HG02981 (cell line): ENCODE measurements at regions not wholly inside any gene's neighbourhood (a gene's known extent, or its start where the extent isn't known, plus 50 kb on each side); places are given as distances from the start of the nearest gene placed in this dataset.
"Not testable (repeated sequence)": the region's sequence is repeated elsewhere in the genome, so short reads cannot be mapped to it uniquely, and the experiment has no call there.

ENCODE experiments used
- ATAC-seq: cut with Tn5 transposase; IDR thresholded peaks from one replicate; pipeline ENCODE4 v1.9.1; 2021; ENCODE audit warnings: mild to moderate bottlenecking, moderate library complexity; ENCODE audit not compliant: unreplicated experiment

- no peak for ATAC-seq
Measured at GRCh38 chr4:66956852-66957251, 588.5 kb downstream of the CENPC start.

GRCh38 chr4:66956426-66956825 is 588.9 kb downstream of the CENPC start:
- ATAC-seq, result no peak

GRCh38 chr4:66955784-66956183 is 589.5 kb downstream of the CENPC start:
- no peak for ATAC-seq

- no peak for ATAC-seq
Measured at GRCh38 chr4:66949419-66949818, 595.9 kb downstream of the CENPC start.

GRCh38 chr4:66946761-66947160 is 598.5 kb downstream of the CENPC start:
- ATAC-seq, result no peak

GRCh38 chr4:66943112-66943511 is 602.2 kb downstream of the CENPC start:
- ATAC-seq, result no peak

GRCh38 chr4:66931981-66932380 is 613.3 kb downstream of the CENPC start:
- not testable (repeated sequence) for ATAC-seq

- no peak for ATAC-seq
Measured at GRCh38 chr4:66930206-66930605, 615.1 kb downstream of the CENPC start.

- ATAC-seq, result no peak
Measured at GRCh38 chr4:66929748-66930147, 615.6 kb downstream of the CENPC start.

GRCh38 chr4:66928881-66929280 is 616.4 kb downstream of the CENPC start:
- not testable (repeated sequence) for ATAC-seq

- ATAC-seq, result no peak
Measured at GRCh38 chr4:66927937-66928336, 617.4 kb downstream of the CENPC start.

GRCh38 chr4:66926687-66927086 is 618.6 kb downstream of the CENPC start:
- ATAC-seq, result no peak

GRCh38 chr4:66923081-66923865 is 622.0 kb downstream of the CENPC start:
- no peak for ATAC-seq

GRCh38 chr4:66921433-66921832 is 623.9 kb downstream of the CENPC start:
- no peak for ATAC-seq

GRCh38 chr4:66920514-66920913 is 624.8 kb downstream of the CENPC start:
- no peak for ATAC-seq

GRCh38 chr4:66911880-66912279 is 633.4 kb downstream of the CENPC start:
- no peak for ATAC-seq

GRCh38 chr4:66906314-66906713 is 639.0 kb downstream of the CENPC start:
- ATAC-seq, result no peak

GRCh38 chr4:66899422-66900065 is 645.8 kb downstream of the CENPC start:
- ATAC-seq, result no peak

GRCh38 chr4:66893807-66894206 is 651.5 kb downstream of the CENPC start:
- ATAC-seq, result no peak

- no peak for ATAC-seq
Measured at GRCh38 chr4:66887061-66887460, 658.2 kb downstream of the CENPC start.

- no peak for ATAC-seq
Measured at GRCh38 chr4:66885501-66886165, 659.7 kb downstream of the CENPC start.

GRCh38 chr4:66876946-66877345 is 668.4 kb downstream of the CENPC start:
- no peak for ATAC-seq
